Lung (tissue), 11 donors: ENCODE measurements at regions not wholly inside any gene's neighbourhood (a gene's known extent, or its start where the extent isn't known, plus 50 kb on each side); places are given as distances from the start of the nearest gene placed in this dataset.

Experiments
- ATAC-seq: fragments of 200-7000 bp; cut with Tn5 transposase; one replicate; pipeline ENCODE4 v1.9.1; 2020; ENCODE audit warnings: moderate number of reproducible peaks; ENCODE audit not compliant: insufficient read depth, low FRiP score
- DNase-seq, 3 donors: peaks; one replicate each; pipeline ENCODE4 v3.0.0-alpha.2; 2013 to 2017
- H3K27ac ChIP-seq, 2 donors: one replicate each; pipeline ENCODE4 v1.5.1; 2013; ENCODE audit warnings: mild to moderate bottlenecking in 2 of 2, moderate library complexity in 2 of 2, control low read depth in 1 of 2, inconsistent platforms in 1 of 2, low read depth in 1 of 2, low read length in 1 of 2
- H3K27me3 ChIP-seq, 3 donors: one replicate each; pipeline ENCODE4 v1.5.1; 2013; ENCODE audit warnings: low read length in 2 of 3; ENCODE audit not compliant: control insufficient read depth in 3 of 3, insufficient read depth in 3 of 3
- H3K36me3 ChIP-seq, 4 donors: one replicate each; pipeline ENCODE4 v1.5.1; 2013; ENCODE audit warnings: low read length in 4 of 4, mild to moderate bottlenecking in 1 of 4, moderate library complexity in 1 of 4; ENCODE audit not compliant: control insufficient read depth in 4 of 4, insufficient read depth in 4 of 4
- H3K4me1 ChIP-seq, 5 donors: one replicate each; pipeline ENCODE4 v1.5.1; 2013; ENCODE audit warnings: low read length in 5 of 5, mild to moderate bottlenecking in 2 of 5, moderate library complexity in 1 of 5; ENCODE audit not compliant: control insufficient read depth in 5 of 5, insufficient read depth in 5 of 5
- H3K4me3 ChIP-seq: one replicate; pipeline ENCODE4 v1.5.1; 2013; ENCODE audit warnings: mild to moderate bottlenecking, control low read depth, moderate library complexity
- H3K9ac ChIP-seq, 2 donors: one replicate each; pipeline ENCODE4 v1.5.1; 2013; ENCODE audit warnings: low read length in 2 of 2, control low read depth in 1 of 2; ENCODE audit not compliant: insufficient read depth in 1 of 2
- H3K9me3 ChIP-seq, 4 donors: one replicate each; pipeline ENCODE4 v1.5.1; 2013; ENCODE audit warnings: low read length in 3 of 4, mild to moderate bottlenecking in 1 of 4, moderate library complexity in 1 of 4; ENCODE audit not compliant: control insufficient read depth in 4 of 4, insufficient read depth in 3 of 4
- WGBS, 2 donors: extraction: QIAGEN DNeasy Blood & Tissue Kit; methylation state at CpG; one replicate each; pipeline ENCODE4 v1.1.7; 2013; 5-methylcytosine and 5-hydroxymethylcytosine counted together
- TF ChIP-seq, protein P1 (sequence below): IDR thresholded peaks from 2 replicates; pipeline ENCODE4 v1.5.1; 2012; ENCODE audit warnings: mild to moderate bottlenecking; ENCODE audit errors: control extremely low read depth, extremely low read depth
- donor health status: control.
- donor health status: control.
- donor health status: Bipolar disorder and iron deficiency.
- donor health status: healthy.
- donor health status: DM: yes; HTN: yes; CAD: no.

DNA sequence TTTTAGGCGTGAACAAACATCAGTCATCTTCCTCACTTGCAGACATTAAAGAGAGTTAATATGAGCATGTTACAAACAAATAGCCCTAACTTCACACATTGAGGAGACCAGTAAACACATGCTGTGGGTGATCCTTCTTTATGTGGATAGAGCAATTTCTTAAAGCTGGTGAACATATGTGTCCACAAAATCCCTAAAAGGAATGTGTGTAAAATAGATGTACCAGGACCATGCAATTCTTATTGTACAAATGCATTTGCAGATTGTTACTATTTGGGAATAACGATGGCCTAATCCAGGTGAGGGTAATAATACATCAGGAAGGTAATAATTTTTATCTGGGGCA, 228.9 kb downstream of the ALDH8A1 start:
- ATAC-seq (no peak), DNase-seq (no peak)
- Histone ChIP-seq H3K27me3 (no peaks in the 10 kb centered on the region), H3K4me3 (no peak overlapping the region), H3K4me1 (peaks cover 3 to 39% (median 18%) of the 10 kb centered on the region in 5 donors), H3K27ac (peak overlapping the region in 1 of 2 donors; percentile 70), H3K9ac (no peak overlapping the region), H3K36me3 (no peaks in the 10 kb centered on the region), H3K9me3 (no peaks in the 10 kb centered on the region)
- TF ChIP-seq, protein P1, sequence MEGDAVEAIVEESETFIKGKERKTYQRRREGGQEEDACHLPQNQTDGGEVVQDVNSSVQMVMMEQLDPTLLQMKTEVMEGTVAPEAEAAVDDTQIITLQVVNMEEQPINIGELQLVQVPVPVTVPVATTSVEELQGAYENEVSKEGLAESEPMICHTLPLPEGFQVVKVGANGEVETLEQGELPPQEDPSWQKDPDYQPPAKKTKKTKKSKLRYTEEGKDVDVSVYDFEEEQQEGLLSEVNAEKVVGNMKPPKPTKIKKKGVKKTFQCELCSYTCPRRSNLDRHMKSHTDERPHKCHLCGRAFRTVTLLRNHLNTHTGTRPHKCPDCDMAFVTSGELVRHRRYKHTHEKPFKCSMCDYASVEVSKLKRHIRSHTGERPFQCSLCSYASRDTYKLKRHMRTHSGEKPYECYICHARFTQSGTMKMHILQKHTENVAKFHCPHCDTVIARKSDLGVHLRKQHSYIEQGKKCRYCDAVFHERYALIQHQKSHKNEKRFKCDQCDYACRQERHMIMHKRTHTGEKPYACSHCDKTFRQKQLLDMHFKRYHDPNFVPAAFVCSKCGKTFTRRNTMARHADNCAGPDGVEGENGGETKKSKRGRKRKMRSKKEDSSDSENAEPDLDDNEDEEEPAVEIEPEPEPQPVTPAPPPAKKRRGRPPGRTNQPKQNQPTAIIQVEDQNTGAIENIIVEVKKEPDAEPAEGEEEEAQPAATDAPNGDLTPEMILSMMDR = no peak
- WGBS, 2 donors = 49 to 61% methylated on average over 2 of the region's 2 CpGs

DNA sequence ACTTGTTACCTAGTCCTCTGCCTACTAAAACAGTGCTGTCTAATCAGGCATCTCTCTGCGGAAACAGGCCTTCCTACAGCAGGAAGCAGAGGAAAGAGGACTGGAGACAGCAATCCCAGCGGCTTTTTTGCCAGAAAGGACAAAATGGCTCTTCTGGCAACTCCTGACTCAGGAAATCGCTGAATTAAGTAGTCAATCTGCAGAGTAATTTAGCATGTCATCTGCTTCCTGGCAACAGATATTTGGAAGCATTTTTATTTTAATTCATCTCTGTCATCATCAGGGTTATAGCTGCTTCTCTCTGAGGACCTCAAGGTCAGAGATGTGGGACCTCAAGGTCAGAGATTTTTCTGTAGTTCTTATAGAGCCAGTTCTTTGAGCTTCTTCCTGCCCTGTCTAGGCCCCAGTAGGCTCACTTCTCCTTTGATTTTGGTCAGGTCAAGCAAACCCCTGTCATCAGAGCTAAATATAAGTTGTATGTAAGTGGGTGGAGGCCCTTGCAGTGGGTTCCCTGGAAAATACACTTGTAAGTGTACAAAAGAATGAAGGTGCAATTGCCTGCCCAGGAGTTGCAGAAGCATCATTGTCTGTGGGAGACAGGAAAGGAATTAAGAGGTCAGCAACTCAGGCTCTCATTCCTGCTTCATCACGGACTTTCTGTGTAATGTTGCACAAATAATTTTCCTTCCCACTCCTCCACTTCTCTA, 229.4 kb downstream of the ALDH8A1 start:
- ATAC-seq (peak; percentile 43), DNase-seq (peak in 2 of 3 donors; percentile 49 to 69)
- no peaks in the 10 kb centered on the region for H3K36me3 ChIP-seq
- H3K27ac ChIP-seq = peak overlapping the region; percentile 66 to 70
- TF ChIP-seq, protein P1 = no peak
- WGBS, 2 donors = 17 to 34% methylated on average over 4 of the region's 4 CpGs
- H3K27me3 ChIP-seq = no peaks in the 10 kb centered on the region
- H3K4me1 ChIP-seq = peaks cover 3 to 39% (median 18%) of the 10 kb centered on the region in 5 donors
- H3K4me3 ChIP-seq = no peak overlapping the region
- no peaks in the 10 kb centered on the region for H3K9me3 ChIP-seq
- no peak overlapping the region for H3K9ac ChIP-seq

DNA sequence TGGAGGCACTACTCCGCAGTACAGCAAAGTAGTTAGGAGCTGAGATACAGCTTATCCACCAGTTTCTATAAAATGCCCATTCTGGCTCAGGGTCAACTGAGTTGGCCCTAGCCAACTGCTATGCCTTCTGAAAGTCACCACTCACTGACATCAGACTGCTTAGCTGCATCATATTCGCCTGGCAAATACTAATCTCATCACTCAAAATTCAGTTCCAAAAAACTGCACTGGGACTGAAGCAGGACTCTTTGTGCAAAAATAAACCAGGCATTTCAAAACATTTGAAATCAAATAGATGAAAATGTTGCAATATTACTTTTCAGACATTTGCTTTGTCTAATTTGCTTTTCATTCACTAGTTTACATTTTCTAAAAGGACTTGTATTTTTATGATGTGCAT, 230.0 kb downstream of the ALDH8A1 start:
- 63 to 80% methylated on average over 2 of the region's 2 CpGs for WGBS, 2 donors
- H3K4me1 ChIP-seq = peaks cover 3 to 36% (median 15%) of the 10 kb centered on the region in 5 donors
- TF ChIP-seq, protein P1 = no peak
- H3K9ac ChIP-seq = no peak overlapping the region
- no peaks in the 10 kb centered on the region for H3K27me3 ChIP-seq
- DNase-seq = no peak
- H3K9me3 ChIP-seq = no peaks in the 10 kb centered on the region
- no peak overlapping the region for H3K4me3 ChIP-seq
- peak overlapping the region; percentile 26 to 70 for H3K27ac ChIP-seq
- no peaks in the 10 kb centered on the region for H3K36me3 ChIP-seq
- no peak for ATAC-seq

DNA sequence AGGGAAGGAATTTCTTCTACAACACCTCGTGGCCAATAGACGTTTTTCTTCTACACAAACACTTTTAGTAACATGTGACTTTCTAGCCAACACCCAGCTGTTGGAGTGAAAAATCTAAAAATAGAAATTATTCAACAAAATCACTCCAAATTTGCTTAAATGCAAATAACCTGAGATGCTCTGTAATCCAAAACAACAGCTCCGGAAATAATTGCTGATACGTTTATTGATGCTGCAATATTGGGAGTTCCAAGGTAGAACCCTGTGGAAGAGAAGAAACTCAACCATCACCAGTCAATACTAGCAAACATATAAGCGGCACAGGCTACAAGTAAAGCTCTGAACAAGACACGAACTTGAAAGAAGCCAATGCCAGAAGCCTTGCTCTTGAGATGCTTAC, 230.6 kb downstream of the ALDH8A1 start:
- ATAC-seq (no peak), DNase-seq (no peak)
- WGBS, 2 donors = 68 to 74% methylated on average over 6 of the region's 6 CpGs
- TF ChIP-seq, protein P1 = no peak
- no peak overlapping the region for H3K4me3 ChIP-seq
- H3K36me3 ChIP-seq = no peaks in the 10 kb centered on the region
- H3K4me1 ChIP-seq = peaks cover 5 to 34% (median 15%) of the 10 kb centered on the region in 5 donors
- peak overlapping the region; percentile 5 to 72 for H3K27ac ChIP-seq
- no peaks in the 10 kb centered on the region for H3K9me3 ChIP-seq
- no peak overlapping the region for H3K9ac ChIP-seq
- no peaks in the 10 kb centered on the region for H3K27me3 ChIP-seq
